GM19351 (cell line): ENCODE measurements at regions not wholly inside any gene's neighbourhood (a gene's known extent, or its start where the extent isn't known, plus 50 kb on each side); places are given as distances from the start of the nearest gene placed in this dataset.

Experiments
- ATAC-seq: cut with Tn5 transposase; IDR thresholded peaks from one replicate; pipeline ENCODE4 v1.9.1; 2021; ENCODE audit warnings: mild to moderate bottlenecking, moderate library complexity; ENCODE audit not compliant: unreplicated experiment

DNA sequence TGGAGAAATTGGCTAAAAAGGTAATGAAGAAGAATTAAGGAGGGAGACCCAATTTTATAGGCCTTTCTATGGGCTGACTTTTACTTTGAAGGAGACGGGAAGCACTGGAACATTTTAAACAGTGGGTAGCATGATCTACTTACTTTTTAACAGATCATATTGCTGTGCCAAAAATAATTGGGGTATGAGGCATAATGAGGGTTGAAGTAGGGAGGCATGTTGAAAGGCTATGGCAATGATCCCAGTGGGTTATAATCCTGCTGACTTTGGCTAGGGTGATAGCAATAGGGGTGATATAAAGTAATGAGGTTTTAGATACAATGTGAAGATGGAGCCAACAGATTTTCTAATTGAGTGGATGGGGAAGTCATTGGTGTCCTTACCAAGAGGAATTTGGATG is 73.2 kb downstream of the GPR37 start:
- ATAC-seq = no peak

GRCh38 chr7:124690840-124691239 is 74.8 kb downstream of the GPR37 start:
- ATAC-seq = no peak

DNA sequence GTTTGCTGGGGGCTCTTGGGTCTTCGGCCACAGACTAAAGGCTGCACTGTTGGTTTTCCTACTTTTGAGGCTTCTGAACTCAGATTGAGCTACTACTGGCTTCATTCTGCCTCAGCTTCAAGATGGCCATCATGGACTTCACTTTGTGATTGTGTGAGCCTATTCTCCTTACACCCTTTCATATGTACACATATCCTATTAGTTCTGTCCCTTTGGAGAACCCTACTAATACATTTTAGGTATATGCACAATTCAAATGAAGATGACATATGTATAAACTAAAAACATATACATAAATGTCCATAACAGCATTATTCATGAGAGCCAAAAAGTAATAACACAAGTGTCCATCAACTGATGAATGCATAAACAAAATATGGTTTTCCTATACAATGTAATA is 75.7 kb downstream of the GPR37 start:
- ATAC-seq = no peak

DNA sequence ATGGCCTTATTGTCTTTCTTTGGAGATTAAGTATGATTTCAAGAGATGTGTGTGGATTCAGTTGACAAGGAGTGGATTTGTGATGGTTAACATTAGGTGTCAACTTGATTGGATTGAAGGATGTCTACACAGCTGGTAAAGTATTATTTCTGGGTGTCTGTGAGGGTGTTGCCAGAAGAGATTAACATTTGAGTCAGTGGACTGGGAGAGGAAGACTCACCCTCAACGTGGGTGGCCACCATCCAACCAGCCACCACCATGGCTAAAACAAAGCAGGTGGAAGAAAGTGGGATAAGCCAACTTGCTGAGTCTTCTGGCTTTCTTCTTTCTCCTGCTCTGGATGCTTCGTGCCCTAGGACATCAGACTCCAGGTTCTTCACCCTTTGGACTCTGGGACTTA is 76.1 kb downstream of the GPR37 start:
- no peak for ATAC-seq

GRCh38 chr7:124688991-124689390 is 76.6 kb downstream of the GPR37 start:
- no peak for ATAC-seq

GRCh38 chr7:124686543-124687171 is 78.9 kb downstream of the GPR37 start:
- ATAC-seq = no peak

- no peak for ATAC-seq
Observed at GRCh38 chr7:124681946-124682345, 83.6 kb downstream of the GPR37 start.

- ATAC-seq = no peak
Observed at GRCh38 chr7:124680304-124680703, 85.3 kb downstream of the GPR37 start.

DNA sequence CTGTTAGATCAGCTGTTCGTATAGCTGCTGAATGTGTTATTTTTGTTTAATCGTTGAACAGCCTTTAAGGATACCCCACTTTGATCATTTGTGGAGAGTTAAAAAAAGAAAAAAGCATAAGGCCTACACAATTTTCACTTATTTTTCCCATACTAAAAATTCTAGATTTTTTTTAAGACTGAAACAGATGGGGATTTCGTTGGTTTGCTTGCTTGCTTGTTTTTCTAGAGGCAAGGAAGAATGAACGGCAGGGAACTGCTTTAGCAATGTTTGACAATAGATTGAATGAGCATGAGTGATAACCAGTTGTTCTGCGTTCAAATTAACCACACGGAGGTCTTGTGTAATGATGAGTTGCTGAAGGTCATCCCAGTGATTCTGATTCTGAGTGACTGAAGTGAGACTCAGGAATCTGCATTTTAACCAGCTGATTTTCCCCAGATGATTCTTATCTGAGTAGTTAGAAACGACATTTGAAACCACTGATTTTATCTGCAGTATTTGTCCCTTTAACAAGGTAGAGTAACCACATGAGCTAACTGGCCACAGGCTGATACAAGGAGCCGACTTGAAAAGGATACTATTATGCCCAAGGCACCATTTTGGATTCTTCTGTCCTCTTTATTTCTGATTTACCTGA is 85.9 kb downstream of the GPR37 start:
- no peak for ATAC-seq

DNA sequence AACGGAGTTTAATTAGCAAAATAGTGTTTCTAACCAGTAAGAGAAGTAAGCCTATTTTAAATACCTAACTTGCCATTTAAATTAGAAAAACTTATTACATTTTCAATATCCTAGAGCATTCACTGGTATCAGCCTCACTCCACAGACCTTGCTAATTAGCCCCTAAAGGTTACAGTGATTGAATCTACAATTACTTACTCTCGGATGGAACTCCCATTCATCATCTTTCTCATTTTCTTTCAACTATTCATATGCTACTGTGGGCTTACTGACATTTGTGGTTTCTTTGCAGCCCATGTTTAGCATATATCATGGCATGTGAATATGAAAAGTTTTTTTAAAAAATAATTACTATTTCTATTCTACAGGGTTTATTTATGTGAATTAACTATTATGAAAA is 86.4 kb downstream of the GPR37 start:
- no peak for ATAC-seq

GRCh38 chr7:124674451-124674850 is 91.1 kb downstream of the GPR37 start:
- ATAC-seq = no peak

- ATAC-seq = no peak
Observed at GRCh38 chr7:124672011-124672410, 93.6 kb downstream of the GPR37 start.

- ATAC-seq = no peak
Observed at GRCh38 chr7:124667312-124668153, 98.1 kb downstream of the GPR37 start.

DNA sequence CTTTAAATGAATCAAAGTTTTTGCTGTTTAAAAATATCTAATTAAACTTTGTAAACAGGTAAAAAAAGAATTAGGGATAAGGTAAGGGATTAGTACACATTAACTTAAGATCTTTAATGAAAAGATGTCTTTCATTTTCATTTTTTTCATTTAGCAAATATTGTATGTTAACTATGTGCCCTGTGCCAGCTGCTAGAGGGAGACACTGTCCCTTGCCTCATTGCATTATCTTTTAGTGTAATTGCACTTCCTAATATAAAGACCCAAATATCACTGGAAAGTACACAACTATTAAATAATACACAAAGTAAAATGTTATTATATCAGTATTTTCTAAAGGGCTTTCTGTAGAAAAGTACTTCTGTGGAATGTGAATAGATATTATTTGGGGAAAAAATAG is 102.7 kb downstream of the GPR37 start:
- ATAC-seq = no peak

DNA sequence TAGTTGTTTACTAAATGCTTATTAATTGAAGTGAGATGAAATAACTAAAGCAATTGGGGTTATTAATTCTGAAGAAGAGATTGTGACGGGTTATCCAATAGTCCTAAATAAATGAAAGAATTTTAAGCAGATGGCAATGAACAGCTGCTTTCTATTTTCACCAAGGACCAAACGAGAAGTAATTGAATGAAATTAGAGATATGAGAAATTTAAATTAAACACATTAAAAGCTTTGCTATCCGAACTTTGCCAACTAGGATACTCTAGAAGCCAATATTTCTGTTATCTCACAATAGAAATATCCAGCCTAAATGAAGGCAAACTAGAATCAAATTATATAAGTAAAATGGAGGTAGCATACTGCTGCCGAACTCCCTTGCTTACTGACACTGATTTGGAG is 103.2 kb downstream of the GPR37 start:
- ATAC-seq = no peak

DNA sequence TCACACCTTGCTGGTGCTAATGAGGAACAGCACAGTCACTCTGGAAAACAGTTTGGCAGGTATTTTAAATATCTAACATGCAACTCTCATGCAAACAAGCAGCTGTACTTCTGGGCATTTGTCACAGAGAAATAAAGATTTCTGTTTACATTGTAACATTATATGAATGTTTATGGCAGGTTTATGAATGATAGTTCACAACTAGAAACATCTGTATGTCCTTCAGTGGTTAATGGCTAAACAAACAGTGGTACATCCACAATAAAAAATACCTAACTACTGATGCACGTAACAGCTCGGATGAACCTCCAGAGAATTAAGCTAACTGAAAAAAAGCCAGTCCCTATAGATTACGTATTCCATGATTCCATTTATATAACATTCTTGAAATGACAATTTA is 109.6 kb downstream of the GPR37 start:
- no peak for ATAC-seq

- no peak for ATAC-seq
Observed at GRCh38 chr7:124652237-124652636, 113.4 kb downstream of the GPR37 start.

- ATAC-seq = no peak
Observed at GRCh38 chr7:124651136-124651535, 114.5 kb downstream of the GPR37 start.

DNA sequence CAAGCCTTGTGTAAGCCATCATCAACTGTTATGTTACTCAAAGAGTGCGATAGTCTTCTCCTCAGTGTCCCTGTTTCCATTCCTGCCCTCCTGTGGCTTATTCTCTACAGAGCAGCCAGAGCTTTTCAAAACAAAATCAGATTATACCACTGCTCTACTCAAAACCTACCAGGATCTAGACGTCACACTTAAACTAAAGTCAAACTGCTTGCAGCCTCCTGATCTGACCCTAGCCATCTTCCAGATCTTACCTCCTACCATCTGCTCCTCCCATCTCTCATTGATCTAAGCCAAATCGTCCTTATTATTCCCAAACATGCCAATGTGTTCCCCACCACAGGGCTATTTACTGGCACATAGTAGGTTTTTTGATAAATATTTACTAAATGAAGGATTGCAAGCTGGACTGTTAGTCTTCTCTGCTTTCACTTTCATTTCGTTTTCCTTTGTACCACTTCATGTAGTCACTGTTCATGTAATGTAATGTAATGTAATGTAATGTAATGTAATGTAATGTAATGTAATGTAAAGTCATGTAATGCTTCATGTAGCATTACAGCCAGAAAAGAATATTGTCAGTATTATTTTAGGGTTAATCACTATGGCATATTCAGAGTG is 116.1 kb downstream of the GPR37 start:
- peak; percentile 59 for ATAC-seq

GRCh38 chr7:124647630-124648306 is 117.8 kb downstream of the GPR37 start:
- ATAC-seq = no peak

DNA sequence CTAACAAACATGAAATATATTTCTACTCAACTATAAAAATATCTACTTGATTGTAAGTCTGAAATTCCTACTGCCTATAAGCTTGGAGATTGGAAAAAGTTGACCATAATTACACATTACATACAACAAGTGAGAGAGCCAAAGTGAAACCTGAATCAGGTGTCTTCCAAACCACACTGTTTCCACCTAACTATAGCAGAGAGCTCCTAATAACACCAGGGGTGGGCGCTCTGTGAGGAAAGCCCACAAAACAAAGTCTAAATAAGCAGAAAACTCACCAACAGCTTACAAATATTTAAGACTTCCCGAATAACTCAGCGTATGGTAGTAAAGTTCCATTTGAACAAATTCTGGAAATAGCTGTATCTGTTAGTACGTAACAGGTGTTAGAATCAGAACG is 119.9 kb downstream of the GPR37 start:
- ATAC-seq = no peak
